ENCODE measurements at regions not wholly inside any gene's neighbourhood (a gene's known extent, or its start where the extent isn't known, plus 50 kb on each side); places are given as distances from the start of the nearest gene placed in this dataset.
"Not testable (repeated sequence)": the region's sequence is repeated elsewhere in the genome, so short reads cannot be mapped to it uniquely, and the experiment has no call there.

GRCh38 chr4:20196476-20196875 lies 55.2 kb upstream of the SLIT2 start:
- no peak for DNase-seq (ENCODE audit: low read depth)

- peak; percentile 58 for DNase-seq (ENCODE audit: low read depth)
Observed at GRCh38 chr4:20195071-20195885, 56.4 kb upstream of the SLIT2 start.

- DNase-seq (ENCODE audit: low read depth): peak; percentile 59
Observed at GRCh38 chr4:20194123-20195013, 57.3 kb upstream of the SLIT2 start.

- DNase-seq (ENCODE audit: low read depth): peak; percentile 33
Observed at GRCh38 chr4:20193141-20193936, 58.4 kb upstream of the SLIT2 start.

- DNase-seq (ENCODE audit: low read depth): no peak
Observed at GRCh38 chr4:20192736-20193135, 59.0 kb upstream of the SLIT2 start.

- DNase-seq (ENCODE audit: low read depth): no peak
Observed at GRCh38 chr4:20185103-20185502, 66.6 kb upstream of the SLIT2 start.

- DNase-seq (ENCODE audit: low read depth): not testable (repeated sequence)
Observed at GRCh38 chr4:20183131-20183530, 68.6 kb upstream of the SLIT2 start.

DNA sequence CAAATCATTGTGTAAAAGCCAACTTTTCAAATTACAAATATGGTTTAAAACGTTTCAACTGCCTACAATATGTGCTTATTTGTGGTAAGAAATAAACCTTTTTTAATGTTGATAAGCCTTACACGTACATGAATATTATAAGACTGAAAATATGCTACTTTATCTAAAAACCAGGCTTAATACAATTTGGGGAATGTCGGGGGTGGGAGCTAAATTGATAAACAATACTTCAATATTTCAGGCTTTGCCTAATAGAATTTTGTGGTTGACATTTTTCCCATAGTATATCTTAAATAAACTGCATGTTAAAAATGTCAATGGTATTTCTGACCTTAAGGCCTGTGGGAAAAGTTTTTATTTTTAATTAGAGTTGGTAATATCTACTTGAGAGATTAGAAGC lies 69.8 kb upstream of the SLIT2 start:
- no peak for DNase-seq (ENCODE audit: low read depth)

DNA sequence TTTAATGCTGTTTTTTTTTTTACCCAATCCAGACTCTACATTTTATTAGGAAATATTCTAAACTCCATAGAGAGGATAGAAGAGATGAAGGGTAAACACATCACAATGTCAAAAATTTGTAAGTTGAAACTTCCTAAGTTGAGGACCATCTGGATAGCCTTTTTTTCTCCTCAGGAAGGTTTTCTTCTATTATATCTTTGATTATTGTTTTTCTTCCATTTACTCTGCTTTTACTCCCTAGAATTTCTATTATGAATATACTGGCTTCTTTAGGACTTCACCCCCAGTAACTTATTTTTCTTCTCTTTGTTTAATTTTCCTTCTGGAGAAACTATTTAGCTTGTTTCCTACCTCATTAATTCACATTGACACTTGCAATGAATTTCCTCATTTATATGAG lies 71.2 kb upstream of the SLIT2 start:
- DNase-seq (ENCODE audit: low read depth): no peak

DNA sequence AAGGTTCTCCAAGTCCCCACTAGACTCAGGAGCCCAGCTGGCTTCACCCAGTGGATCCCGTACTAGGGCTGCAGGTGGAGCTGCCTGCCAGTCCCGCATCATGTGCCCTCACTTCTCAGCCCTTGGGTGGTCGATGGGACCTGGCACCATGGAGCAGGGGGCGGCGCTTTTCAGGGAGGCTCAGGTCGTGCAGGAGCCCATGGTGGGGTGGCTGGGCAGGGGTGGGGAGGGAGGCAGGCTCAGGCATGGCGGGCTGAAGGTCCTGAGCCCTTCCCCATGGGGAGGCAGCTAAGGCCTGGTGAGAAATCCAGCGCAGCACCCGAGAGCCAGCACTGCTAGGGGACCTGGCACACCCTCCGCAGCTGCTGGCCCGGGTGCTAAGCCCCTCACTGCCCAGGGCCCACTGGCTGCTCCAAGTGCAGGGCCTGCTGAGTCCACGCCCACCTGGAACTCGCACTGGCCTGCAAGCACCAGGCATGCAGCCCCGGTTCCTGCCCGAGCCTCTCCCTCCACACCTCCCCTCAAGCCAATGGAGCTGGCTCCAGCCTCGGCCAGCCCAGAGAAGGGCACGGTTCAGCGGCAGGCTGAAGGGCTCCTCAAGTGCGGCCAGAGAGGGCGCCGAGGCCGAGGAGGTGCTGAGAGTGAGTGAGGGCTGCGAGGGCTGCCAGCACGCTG lies 72.7 kb upstream of the SLIT2 start:
- DNase-seq (ENCODE audit: low read depth): no peak

DNA sequence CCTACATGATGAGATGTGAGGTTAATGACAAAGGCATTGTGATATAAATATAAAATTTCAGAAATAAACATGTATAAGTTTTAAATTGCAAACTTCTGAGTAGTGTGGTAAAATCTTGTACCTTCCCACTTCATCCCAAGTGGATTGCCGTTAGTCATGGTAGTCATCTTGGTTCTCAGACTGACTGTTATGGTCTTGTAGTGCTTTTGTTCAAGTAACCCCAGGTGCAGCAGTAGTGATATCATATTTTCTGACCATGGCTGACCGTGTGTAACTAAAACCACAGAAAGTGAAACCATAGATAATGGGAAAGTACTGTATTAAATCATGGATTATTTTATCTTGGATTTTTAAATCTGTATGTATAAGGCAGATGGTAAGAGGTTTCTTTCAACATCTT lies 74.8 kb upstream of the SLIT2 start:
- DNase-seq (ENCODE audit: low read depth): no peak

- no peak for DNase-seq (ENCODE audit: low read depth)
Observed at GRCh38 chr4:20172070-20172760, 79.5 kb upstream of the SLIT2 start.

DNA sequence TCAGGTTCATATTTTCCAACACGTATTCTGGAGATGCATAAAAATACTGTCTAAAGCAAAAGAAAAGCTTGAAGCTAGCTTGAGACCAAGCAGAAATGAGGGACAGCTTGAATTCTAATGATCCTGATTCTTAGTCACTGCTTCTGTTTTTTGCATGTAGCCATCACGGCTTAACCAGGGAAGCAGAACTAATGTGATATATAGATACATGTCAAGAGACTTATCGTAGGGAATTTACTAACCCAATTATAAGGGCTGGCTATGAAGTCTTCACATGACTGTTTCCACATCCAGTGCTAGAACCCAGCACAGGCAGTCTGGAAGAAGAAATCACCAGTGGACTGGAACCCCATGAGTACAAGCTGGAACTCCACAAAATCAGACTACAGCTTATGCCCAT lies 85.2 kb upstream of the SLIT2 start:
- DNase-seq (ENCODE audit: low read depth): no peak

GRCh38 chr4:20159516-20159915 lies 92.2 kb upstream of the SLIT2 start:
- no peak for DNase-seq (ENCODE audit: low read depth)

DNA sequence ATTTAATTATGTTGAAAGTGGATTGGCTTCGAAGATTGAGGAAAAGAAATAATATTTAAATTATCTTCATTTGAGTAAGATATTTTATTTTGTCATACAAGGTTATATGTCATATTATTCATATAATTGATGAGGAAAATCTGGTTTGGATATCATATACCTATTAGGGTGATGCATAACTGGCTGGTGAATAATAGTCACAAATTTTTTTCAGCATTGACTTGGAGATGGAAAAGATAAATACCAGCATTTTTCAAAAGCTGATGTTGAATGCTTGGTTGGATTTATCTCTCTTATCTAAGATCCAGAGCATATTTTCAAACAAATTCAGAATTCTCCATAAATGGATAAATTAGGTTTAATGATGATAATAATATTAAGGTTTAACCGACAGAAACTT lies 93.5 kb upstream of the SLIT2 start:
- DNase-seq (ENCODE audit: low read depth): no peak

- no peak for DNase-seq (ENCODE audit: low read depth)
Observed at GRCh38 chr4:20151436-20151835, 100.3 kb upstream of the SLIT2 start.

DNA sequence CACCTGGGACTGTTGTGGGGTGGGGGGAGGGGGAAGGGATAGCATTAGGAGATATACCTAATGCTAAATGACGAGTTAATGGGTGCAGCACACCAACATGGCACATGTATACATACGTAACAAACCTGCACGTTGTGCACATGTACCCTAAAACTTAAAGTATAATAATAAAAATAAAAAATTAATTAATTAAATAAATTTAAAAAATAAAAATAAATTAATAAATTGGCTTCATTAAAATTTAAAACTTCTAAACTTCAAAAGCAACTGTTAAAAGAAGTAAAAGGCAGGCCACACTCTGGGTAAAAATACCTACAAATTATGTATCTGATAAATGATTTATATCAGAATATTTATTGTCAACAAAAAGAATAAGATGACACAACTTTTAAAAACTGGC lies 102.6 kb upstream of the SLIT2 start:
- DNase-seq (ENCODE audit: low read depth): not testable (repeated sequence)

DNA sequence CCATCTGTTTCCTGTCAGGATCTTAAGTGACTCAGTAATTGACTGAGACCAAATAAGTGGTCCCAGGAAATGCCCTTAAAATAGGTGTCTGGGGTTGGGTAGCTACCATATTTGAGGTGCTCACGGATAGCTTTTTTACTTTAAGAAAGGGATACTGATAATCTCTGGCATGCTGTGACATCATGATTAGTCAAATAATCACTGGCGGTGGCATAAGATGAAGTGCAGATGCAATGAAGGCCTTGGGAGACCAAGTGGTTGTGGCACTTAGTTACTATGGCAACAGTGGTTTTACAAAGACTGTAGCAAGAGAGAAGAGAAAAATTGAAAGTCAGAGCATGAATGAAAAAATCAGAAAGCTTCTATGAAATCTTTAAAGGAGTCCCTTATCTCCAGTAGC lies 114.5 kb upstream of the SLIT2 start:
- peak; percentile 39 for DNase-seq (ENCODE audit: low read depth)

DNA sequence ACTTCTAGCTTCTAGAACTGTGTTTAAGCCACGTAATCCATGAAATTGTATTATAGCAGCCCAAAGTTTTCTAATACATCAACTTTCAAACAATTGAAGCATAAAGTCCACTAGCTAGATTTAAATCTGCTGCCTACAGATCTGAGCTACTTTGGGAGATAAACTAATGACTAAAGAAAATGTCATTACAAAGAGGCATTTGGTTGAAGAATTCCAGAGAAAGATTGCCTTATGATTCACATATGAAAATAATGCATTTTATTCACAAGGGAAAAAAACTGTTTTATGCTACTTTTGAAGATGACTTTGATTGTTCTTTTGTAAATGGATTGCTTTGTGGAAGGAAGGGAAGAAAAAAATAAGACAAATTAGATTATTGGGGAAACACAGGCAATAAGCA lies 124.1 kb upstream of the SLIT2 start:
- DNase-seq (ENCODE audit: low read depth): no peak

DNA sequence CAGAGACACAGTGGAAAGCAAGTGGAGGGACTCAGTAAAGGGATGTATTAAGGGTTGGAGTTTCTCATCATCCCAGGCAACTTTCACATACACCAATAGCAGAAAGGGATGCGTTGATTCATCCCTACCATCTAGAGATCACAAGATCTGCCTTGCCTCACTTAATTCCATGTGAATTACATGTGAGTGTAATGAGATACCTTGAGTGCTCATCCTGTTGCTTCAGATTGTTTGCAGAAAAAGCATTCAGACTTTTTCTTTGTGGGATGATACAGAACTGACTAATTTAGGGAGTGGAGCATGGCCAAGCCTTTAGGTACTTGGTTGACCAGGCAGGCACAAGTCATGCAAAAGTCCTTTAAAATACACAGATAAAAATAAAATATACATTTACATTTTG lies 124.8 kb upstream of the SLIT2 start:
- DNase-seq (ENCODE audit: low read depth): peak; percentile 61
